HEK293T (cell line): ENCODE measurements at regions not wholly inside any gene's neighbourhood (a gene's known extent, or its start where the extent isn't known, plus 50 kb on each side); places are given as distances from the start of the nearest gene placed in this dataset.

Source experiments
- BHLHE40 ChIP-seq: fragments of 450-650 bp; IDR thresholded peaks from 2 replicates; pipeline ENCODE4 v1.6.1; 2016; ENCODE audit warnings: mild to moderate bottlenecking, moderate library complexity, borderline replicate concordance
- CTBP1 ChIP-seq: fragments of 450-650 bp; IDR thresholded peaks from 2 replicates; pipeline ENCODE4 v1.6.1; 2016; ENCODE audit warnings: borderline replicate concordance
- ELF4 ChIP-seq: fragments of 450-650 bp; IDR thresholded peaks from 2 replicates; pipeline ENCODE4 v1.6.1; 2017; ENCODE audit warnings: antibody characterized with exemption
- FOXA1 ChIP-seq: fragments of 450-650 bp; IDR thresholded peaks from 2 replicates; pipeline ENCODE4 v1.6.1; 2016; ENCODE audit warnings: mild to moderate bottlenecking
- FOXK2 ChIP-seq: fragments of 450-650 bp; IDR thresholded peaks from 2 replicates; pipeline ENCODE4 v1.6.1; 2016; ENCODE audit warnings: mild to moderate bottlenecking
- FOXM1 ChIP-seq: fragments of 450-650 bp; IDR thresholded peaks from 2 replicates; pipeline ENCODE4 v1.6.1; 2017; ENCODE audit warnings: mild to moderate bottlenecking, borderline replicate concordance
- HDGF ChIP-seq: fragments of 450-650 bp; IDR thresholded peaks from 2 replicates; pipeline ENCODE4 v1.6.1; 2017; ENCODE audit warnings: antibody characterized with exemption, borderline replicate concordance
- L3MBTL2 ChIP-seq: fragments of 450-650 bp; conservative IDR thresholded peaks from 2 replicates; pipeline ENCODE4 v1.6.1; 2016; ENCODE audit warnings: mild to moderate bottlenecking
- LEF1 ChIP-seq: fragments of 450-650 bp; IDR thresholded peaks from 2 replicates; pipeline ENCODE4 v1.6.1; 2017; ENCODE audit warnings: mild to moderate bottlenecking, borderline replicate concordance
- NFRKB ChIP-seq: fragments of 450-650 bp; IDR thresholded peaks from 2 replicates; pipeline ENCODE4 v1.6.1; 2016; ENCODE audit warnings: mild to moderate bottlenecking, moderate library complexity
- SP1 ChIP-seq: fragments of 450-650 bp; IDR thresholded peaks from 2 replicates; pipeline ENCODE4 v1.6.1; 2017
- SUZ12 ChIP-seq: fragments of 450-650 bp; IDR thresholded peaks from 2 replicates; pipeline ENCODE4 v1.6.1; 2016; ENCODE audit warnings: mild to moderate bottlenecking
- TARDBP ChIP-seq: fragments of 450-650 bp; IDR thresholded peaks from 2 replicates; pipeline ENCODE4 v1.6.1; 2016

GRCh38 chr21:24850121-24850520 is 757.2 kb downstream of the MRPL39 start:
- TF ChIP-seq CTBP1 (no peak), SUZ12 (no peak), FOXA1 (no peak), FOXM1 (no peak), NFRKB (no peak), SP1 (no peak), LEF1 (no peak), HDGF (no peak), TARDBP (no peak), BHLHE40 (no peak), ELF4 (no peak), FOXK2 (no peak), L3MBTL2 (no peak)
